ENCODE measurements at regions not wholly inside any gene's neighbourhood (a gene's known extent, or its start where the extent isn't known, plus 50 kb on each side); places are given as distances from the start of the nearest gene placed in this dataset.
A peak's percentile ranks its signal among the peaks of the same experiment; 100 is the strongest.

DNA sequence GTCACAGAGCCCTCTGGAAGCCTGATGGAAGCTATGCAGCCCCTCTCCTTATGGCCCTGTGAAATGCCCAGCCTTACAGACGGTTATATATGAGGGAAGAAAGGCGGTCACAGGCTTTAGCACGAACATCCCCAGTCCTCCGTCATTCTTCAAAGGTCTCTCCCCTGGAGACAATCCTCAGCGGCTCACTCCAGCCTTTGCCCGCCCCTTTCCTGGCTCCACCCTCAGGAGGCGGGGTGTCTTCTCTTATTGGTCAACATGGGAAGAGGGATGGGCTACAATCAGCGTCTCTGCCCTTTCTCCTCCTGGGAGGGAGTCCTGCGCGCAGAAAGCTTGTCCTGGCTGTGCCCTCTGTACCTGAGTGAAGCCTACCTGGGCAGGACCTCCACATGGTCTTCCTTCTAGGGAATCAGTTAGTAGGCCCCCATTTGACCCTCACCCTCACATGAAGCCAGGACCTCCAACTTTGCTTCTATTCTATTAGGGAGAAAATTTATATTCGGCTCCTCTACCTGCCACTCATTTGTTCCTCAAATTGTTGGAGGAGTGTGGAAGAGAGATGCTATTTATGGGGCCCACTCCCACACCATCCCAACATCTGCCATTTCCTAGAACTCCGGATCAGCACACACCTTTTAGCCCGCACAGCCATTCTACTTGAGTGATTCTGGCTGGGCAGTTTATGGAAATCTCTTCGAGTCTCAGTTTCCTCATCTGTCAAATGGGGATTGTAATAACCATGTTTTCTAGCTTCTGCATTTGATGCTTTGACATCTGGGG, 112.9 kb upstream of the SLC6A11 start:
- ATAC-seq (peak; percentile 92), DNase-seq (ENCODE audit: low spot score) (peak; percentile 95)
- H3K36me3 ChIP-seq (ENCODE audit: insufficient read depth) = no peaks in the 10 kb centered on the region
- peaks cover 24% of the 10 kb centered on the region for H3K27me3 ChIP-seq (ENCODE audit: insufficient read depth)
- H3K4me3 Mint-ChIP-seq = peak overlapping the region; percentile 69
- H3K27ac Mint-ChIP-seq = no peak overlapping the region
- H3K4me2 ChIP-seq = peak overlapping the region; percentile 53; the same call in 1 of the 2 replicates
- H3K4me1 Mint-ChIP-seq = peaks cover 22% of the 10 kb centered on the region
- H3K4me3 ChIP-seq = peak overlapping the region; percentile 41
- no peaks in the 10 kb centered on the region for H3K4me1 ChIP-seq (ENCODE audit: insufficient read depth)
- no peaks in the 10 kb centered on the region for H3K9me3 Mint-ChIP-seq
- no peaks in the 10 kb centered on the region for H3F3A ChIP-seq (replicated peaks; ENCODE audit: low read depth)
- H3K36me3 Mint-ChIP-seq (ENCODE audit: low read depth) = no peaks in the 10 kb centered on the region
- peak overlapping the region; percentile 74; the same call in 1 of the 2 replicates for H2AFZ ChIP-seq
- no peaks in the 10 kb centered on the region for H4K20me1 ChIP-seq (replicated peaks; ENCODE audit: insufficient read depth)
- H3K9me2 ChIP-seq (ENCODE audit: insufficient read depth) = no peaks in the 10 kb centered on the region
- TF ChIP-seq ZNF114 (CRISPR knock-in tag; IDR thresholded peaks at IDR 0.05) = no peak
- TF ChIP-seq, protein P1, sequence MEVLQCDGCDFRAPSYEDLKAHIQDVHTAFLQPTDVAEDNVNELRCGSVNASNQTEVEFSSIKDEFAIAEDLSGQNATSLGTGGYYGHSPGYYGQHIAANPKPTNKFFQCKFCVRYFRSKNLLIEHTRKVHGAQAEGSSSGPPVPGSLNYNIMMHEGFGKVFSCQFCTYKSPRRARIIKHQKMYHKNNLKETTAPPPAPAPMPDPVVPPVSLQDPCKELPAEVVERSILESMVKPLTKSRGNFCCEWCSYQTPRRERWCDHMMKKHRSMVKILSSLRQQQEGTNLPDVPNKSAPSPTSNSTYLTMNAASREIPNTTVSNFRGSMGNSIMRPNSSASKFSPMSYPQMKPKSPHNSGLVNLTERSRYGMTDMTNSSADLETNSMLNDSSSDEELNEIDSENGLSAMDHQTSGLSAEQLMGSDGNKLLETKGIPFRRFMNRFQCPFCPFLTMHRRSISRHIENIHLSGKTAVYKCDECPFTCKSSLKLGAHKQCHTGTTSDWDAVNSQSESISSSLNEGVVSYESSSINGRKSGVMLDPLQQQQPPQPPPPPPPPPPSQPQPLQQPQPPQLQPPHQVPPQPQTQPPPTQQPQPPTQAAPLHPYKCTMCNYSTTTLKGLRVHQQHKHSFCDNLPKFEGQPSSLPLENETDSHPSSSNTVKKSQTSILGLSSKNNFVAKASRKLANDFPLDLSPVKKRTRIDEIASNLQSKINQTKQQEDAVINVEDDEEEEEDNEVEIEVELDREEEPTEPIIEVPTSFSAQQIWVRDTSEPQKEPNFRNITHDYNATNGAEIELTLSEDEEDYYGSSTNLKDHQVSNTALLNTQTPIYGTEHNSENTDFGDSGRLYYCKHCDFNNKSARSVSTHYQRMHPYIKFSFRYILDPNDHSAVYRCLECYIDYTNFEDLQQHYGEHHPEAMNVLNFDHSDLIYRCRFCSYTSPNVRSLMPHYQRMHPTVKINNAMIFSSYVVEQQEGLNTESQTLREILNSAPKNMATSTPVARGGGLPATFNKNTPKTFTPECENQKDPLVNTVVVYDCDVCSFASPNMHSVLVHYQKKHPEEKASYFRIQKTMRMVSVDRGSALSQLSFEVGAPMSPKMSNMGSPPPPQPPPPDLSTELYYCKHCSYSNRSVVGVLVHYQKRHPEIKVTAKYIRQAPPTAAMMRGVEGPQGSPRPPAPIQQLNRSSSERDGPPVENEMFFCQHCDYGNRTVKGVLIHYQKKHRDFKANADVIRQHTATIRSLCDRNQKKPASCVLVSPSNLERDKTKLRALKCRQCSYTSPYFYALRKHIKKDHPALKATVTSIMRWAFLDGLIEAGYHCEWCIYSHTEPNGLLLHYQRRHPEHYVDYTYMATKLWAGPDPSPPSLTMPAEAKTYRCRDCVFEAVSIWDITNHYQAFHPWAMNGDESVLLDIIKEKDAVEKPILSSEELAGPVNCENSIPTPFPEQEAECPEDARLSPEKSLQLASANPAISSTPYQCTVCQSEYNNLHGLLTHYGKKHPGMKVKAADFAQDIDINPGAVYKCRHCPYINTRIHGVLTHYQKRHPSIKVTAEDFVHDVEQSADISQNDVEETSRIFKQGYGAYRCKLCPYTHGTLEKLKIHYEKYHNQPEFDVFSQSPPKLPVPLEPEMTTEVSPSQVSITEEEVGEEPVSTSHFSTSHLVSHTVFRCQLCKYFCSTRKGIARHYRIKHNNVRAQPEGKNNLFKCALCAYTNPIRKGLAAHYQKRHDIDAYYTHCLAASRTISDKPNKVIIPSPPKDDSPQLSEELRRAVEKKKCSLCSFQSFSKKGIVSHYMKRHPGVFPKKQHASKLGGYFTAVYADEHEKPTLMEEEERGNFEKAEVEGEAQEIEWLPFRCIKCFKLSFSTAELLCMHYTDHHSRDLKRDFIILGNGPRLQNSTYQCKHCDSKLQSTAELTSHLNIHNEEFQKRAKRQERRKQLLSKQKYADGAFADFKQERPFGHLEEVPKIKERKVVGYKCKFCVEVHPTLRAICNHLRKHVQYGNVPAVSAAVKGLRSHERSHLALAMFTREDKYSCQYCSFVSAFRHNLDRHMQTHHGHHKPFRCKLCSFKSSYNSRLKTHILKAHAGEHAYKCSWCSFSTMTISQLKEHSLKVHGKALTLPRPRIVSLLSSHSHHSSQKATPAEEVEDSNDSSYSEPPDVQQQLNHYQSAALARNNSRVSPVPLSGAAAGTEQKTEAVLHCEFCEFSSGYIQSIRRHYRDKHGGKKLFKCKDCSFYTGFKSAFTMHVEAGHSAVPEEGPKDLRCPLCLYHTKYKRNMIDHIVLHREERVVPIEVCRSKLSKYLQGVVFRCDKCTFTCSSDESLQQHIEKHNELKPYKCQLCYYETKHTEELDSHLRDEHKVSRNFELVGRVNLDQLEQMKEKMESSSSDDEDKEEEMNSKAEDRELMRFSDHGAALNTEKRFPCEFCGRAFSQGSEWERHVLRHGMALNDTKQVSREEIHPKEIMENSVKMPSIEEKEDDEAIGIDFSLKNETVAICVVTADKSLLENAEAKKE (CRISPR knock-in tag; IDR thresholded peaks at IDR 0.05) = no peak
- TF ChIP-seq STAT1 (IDR thresholded peaks at IDR 0.05; ENCODE audit: unreplicated experiment) = no peak
- no peak for TF ChIP-seq CREB1 (CRISPR knock-in tag; IDR thresholded peaks at IDR 0.05; ENCODE audit: low read depth)
- no peak for TF ChIP-seq EZH2phosphoT487 (IDR thresholded peaks at IDR 0.05; ENCODE audit: unreplicated experiment)
- no peak for TF ChIP-seq JUNB (IDR thresholded peaks at IDR 0.05; ENCODE audit: unreplicated experiment)
- TF ChIP-seq, protein P2, sequence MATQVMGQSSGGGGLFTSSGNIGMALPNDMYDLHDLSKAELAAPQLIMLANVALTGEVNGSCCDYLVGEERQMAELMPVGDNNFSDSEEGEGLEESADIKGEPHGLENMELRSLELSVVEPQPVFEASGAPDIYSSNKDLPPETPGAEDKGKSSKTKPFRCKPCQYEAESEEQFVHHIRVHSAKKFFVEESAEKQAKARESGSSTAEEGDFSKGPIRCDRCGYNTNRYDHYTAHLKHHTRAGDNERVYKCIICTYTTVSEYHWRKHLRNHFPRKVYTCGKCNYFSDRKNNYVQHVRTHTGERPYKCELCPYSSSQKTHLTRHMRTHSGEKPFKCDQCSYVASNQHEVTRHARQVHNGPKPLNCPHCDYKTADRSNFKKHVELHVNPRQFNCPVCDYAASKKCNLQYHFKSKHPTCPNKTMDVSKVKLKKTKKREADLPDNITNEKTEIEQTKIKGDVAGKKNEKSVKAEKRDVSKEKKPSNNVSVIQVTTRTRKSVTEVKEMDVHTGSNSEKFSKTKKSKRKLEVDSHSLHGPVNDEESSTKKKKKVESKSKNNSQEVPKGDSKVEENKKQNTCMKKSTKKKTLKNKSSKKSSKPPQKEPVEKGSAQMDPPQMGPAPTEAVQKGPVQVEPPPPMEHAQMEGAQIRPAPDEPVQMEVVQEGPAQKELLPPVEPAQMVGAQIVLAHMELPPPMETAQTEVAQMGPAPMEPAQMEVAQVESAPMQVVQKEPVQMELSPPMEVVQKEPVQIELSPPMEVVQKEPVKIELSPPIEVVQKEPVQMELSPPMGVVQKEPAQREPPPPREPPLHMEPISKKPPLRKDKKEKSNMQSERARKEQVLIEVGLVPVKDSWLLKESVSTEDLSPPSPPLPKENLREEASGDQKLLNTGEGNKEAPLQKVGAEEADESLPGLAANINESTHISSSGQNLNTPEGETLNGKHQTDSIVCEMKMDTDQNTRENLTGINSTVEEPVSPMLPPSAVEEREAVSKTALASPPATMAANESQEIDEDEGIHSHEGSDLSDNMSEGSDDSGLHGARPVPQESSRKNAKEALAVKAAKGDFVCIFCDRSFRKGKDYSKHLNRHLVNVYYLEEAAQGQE (IDR thresholded peaks at IDR 0.05; ENCODE audit: unreplicated experiment) = no peak
- TF ChIP-seq, protein P3, sequence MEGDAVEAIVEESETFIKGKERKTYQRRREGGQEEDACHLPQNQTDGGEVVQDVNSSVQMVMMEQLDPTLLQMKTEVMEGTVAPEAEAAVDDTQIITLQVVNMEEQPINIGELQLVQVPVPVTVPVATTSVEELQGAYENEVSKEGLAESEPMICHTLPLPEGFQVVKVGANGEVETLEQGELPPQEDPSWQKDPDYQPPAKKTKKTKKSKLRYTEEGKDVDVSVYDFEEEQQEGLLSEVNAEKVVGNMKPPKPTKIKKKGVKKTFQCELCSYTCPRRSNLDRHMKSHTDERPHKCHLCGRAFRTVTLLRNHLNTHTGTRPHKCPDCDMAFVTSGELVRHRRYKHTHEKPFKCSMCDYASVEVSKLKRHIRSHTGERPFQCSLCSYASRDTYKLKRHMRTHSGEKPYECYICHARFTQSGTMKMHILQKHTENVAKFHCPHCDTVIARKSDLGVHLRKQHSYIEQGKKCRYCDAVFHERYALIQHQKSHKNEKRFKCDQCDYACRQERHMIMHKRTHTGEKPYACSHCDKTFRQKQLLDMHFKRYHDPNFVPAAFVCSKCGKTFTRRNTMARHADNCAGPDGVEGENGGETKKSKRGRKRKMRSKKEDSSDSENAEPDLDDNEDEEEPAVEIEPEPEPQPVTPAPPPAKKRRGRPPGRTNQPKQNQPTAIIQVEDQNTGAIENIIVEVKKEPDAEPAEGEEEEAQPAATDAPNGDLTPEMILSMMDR (conservative IDR thresholded peaks at IDR 0.05; ENCODE audit: low read depth in 2 of 2) = no peak
- TF ChIP-seq, protein P4, sequence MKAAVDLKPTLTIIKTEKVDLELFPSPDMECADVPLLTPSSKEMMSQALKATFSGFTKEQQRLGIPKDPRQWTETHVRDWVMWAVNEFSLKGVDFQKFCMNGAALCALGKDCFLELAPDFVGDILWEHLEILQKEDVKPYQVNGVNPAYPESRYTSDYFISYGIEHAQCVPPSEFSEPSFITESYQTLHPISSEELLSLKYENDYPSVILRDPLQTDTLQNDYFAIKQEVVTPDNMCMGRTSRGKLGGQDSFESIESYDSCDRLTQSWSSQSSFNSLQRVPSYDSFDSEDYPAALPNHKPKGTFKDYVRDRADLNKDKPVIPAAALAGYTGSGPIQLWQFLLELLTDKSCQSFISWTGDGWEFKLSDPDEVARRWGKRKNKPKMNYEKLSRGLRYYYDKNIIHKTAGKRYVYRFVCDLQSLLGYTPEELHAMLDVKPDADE (IDR thresholded peaks at IDR 0.05) = no peak
- TF ChIP-seq NANOG (IDR thresholded peaks at IDR 0.05; ENCODE audit: borderline replicate concordance) = no peak
- TF ChIP-seq POLR2AphosphoS5 (IDR thresholded peaks at IDR 0.05; ENCODE audit: low read depth) = no peak
- TF ChIP-seq EZH2 (IDR thresholded peaks at IDR 0.05; ENCODE audit: low read depth, unreplicated experiment) = no peak
- no peak for TF ChIP-seq ZNF331 (CRISPR knock-in tag; IDR thresholded peaks at IDR 0.05; ENCODE audit: low read depth)
- H3K27me3 Mint-ChIP-seq (ENCODE audit: insufficient read depth, low read depth, poor library complexity) = peaks cover 29% of the 10 kb centered on the region
- H3K79me2 ChIP-seq (replicated peaks; ENCODE audit: insufficient read depth) = no peaks in the 10 kb centered on the region
- no peak overlapping the region for H3K27ac ChIP-seq (ENCODE audit: low read depth)
